IgD-negative memory B cell (primary cell): ENCODE measurements at regions not wholly inside any gene's neighbourhood (a gene's known extent, or its start where the extent isn't known, plus 50 kb on each side); places are given as distances from the start of the nearest gene placed in this dataset.
"Not testable (repeated sequence)": the region's sequence is repeated elsewhere in the genome, so short reads cannot be mapped to it uniquely, and the experiment has no call there.

Source experiments
- H3K27ac Mint-ChIP-seq, 3 donors: one replicate each; pipeline ENCODE4 v1.8.0; 2020 to 2022; ENCODE audit warnings: mild to moderate bottlenecking in 3 of 3, mixed read lengths in 3 of 3, moderate library complexity in 1 of 3
- H3K27me3 Mint-ChIP-seq: one replicate; pipeline ENCODE4 v1.8.0; 2021; ENCODE audit warnings: mixed read lengths
- H3K36me3 Mint-ChIP-seq: one replicate; pipeline ENCODE4 v1.8.0; 2020; ENCODE audit warnings: mild to moderate bottlenecking, mixed read lengths
- H3K4me1 Mint-ChIP-seq, 3 donors: one replicate each; pipeline ENCODE4 v1.8.0; 2020 to 2022; ENCODE audit warnings: mixed read lengths in 3 of 3, mild to moderate bottlenecking in 1 of 3
- H3K4me3 Mint-ChIP-seq, 4 donors: one replicate each; pipeline ENCODE4 v1.8.0; 2020 to 2022; ENCODE audit warnings: mild to moderate bottlenecking in 4 of 4, mixed read lengths in 4 of 4, moderate library complexity in 3 of 4
- H3K9me3 Mint-ChIP-seq, 3 donors: one replicate each; pipeline ENCODE4 v1.8.0; 2020 to 2021; ENCODE audit warnings: mixed read lengths in 3 of 3, mild to moderate bottlenecking in 1 of 3

GRCh38 chr1:229129301-229130027 lies 141.4 kb upstream of the RAB4A start:
- Mint-ChIP-seq H3K4me3 (peak overlapping the region in 1 of 4 donors; percentile 65), H3K27ac (no peak overlapping the region), H3K27me3 (peaks cover 25% of the 10 kb centered on the region), H3K36me3 (no peaks in the 10 kb centered on the region), H3K4me1 (peaks cover 11 to 24% (median 19%) of the 10 kb centered on the region in 3 donors), H3K9me3 (peaks cover 0 to 9% (median 8%) of the 10 kb centered on the region in 3 donors)

GRCh38 chr1:229130028-229130668 lies 140.8 kb upstream of the RAB4A start:
- Mint-ChIP-seq H3K4me1 (peaks cover 11 to 24% (median 19%) of the 10 kb centered on the region in 3 donors), H3K4me3 (peak overlapping the region in 1 of 4 donors; percentile 49), H3K9me3 (peaks cover 0 to 12% (median 9%) of the 10 kb centered on the region in 3 donors), H3K36me3 (no peaks in the 10 kb centered on the region), H3K27me3 (peaks cover 25% of the 10 kb centered on the region), H3K27ac (no peak overlapping the region)

- Mint-ChIP-seq H3K27me3 (peaks cover 23% of the 10 kb centered on the region), H3K9me3 (peaks cover 2 to 20% (median 9%) of the 10 kb centered on the region in 3 donors), H3K4me1 (peaks cover 15 to 28% (median 21%) of the 10 kb centered on the region in 3 donors), H3K4me3 (peak overlapping the region in 1 of 4 donors; percentile 58), H3K36me3 (no peaks in the 10 kb centered on the region), H3K27ac (peak overlapping the region in 2 of 3 donors; percentile 2 to 13)
These were observed 139.4 kb upstream of the RAB4A start for GRCh38 chr1:229131243-229132105.

- Mint-ChIP-seq H3K4me3 (no peak overlapping the region), H3K9me3 (peaks cover 2 to 20% (median 9%) of the 10 kb centered on the region in 3 donors), H3K27ac (peak overlapping the region in 1 of 3 donors; percentile 2), H3K27me3 (peaks cover 23% of the 10 kb centered on the region), H3K36me3 (no peaks in the 10 kb centered on the region), H3K4me1 (peaks cover 20 to 33% (median 26%) of the 10 kb centered on the region in 3 donors)
These were observed 138.8 kb upstream of the RAB4A start for GRCh38 chr1:229132106-229132443.

GRCh38 chr1:229132706-229133105 lies 138.2 kb upstream of the RAB4A start:
- Mint-ChIP-seq H3K4me3 (no peak overlapping the region), H3K4me1 (peaks cover 25 to 36% (median 30%) of the 10 kb centered on the region in 3 donors), H3K27me3 (peaks cover 23% of the 10 kb centered on the region), H3K9me3 (peaks cover 2 to 20% (median 9%) of the 10 kb centered on the region in 3 donors), H3K36me3 (no peaks in the 10 kb centered on the region), H3K27ac (no peak overlapping the region)

GRCh38 chr1:229133151-229133550 lies 137.8 kb upstream of the RAB4A start:
- H3K27me3 Mint-ChIP-seq, result peaks cover 23% of the 10 kb centered on the region
- peaks cover 23 to 36% (median 31%) of the 10 kb centered on the region in 3 donors for H3K4me1 Mint-ChIP-seq
- H3K36me3 Mint-ChIP-seq, result no peaks in the 10 kb centered on the region

GRCh38 chr1:229133811-229134210 lies 137.1 kb upstream of the RAB4A start:
- peak overlapping the region in 1 of 4 donors; percentile 32 for H3K4me3 Mint-ChIP-seq
- H3K27ac Mint-ChIP-seq, result no peak overlapping the region
- H3K4me1 Mint-ChIP-seq, result peaks cover 19 to 36% (median 33%) of the 10 kb centered on the region in 3 donors
- peaks cover 2 to 20% (median 9%) of the 10 kb centered on the region in 3 donors for H3K9me3 Mint-ChIP-seq
- peaks cover 23% of the 10 kb centered on the region for H3K27me3 Mint-ChIP-seq
- H3K36me3 Mint-ChIP-seq, result no peaks in the 10 kb centered on the region

More at GRCh38 chr1:229133151-229133550, 137.8 kb upstream of the RAB4A start:
- no peak overlapping the region for H3K4me3 Mint-ChIP-seq
- H3K9me3 Mint-ChIP-seq, result peaks cover 2 to 20% (median 9%) of the 10 kb centered on the region in 3 donors
- no peak overlapping the region for H3K27ac Mint-ChIP-seq

- not testable (repeated sequence) for H3K27ac Mint-ChIP-seq
These were observed 136.3 kb upstream of the RAB4A start for GRCh38 chr1:229134381-229135217.

GRCh38 chr1:229135773-229136172 lies 135.1 kb upstream of the RAB4A start:
- no peaks in the 10 kb centered on the region for H3K36me3 Mint-ChIP-seq
- H3K27ac Mint-ChIP-seq, result no peak overlapping the region
- H3K27me3 Mint-ChIP-seq, result peaks cover 4% of the 10 kb centered on the region
- H3K4me3 Mint-ChIP-seq, result no peak overlapping the region
- peaks cover 24 to 34% (median 31%) of the 10 kb centered on the region in 3 donors for H3K4me1 Mint-ChIP-seq
- peaks cover 2 to 20% (median 9%) of the 10 kb centered on the region in 3 donors for H3K9me3 Mint-ChIP-seq

More at GRCh38 chr1:229134381-229135217, 136.3 kb upstream of the RAB4A start:
- Mint-ChIP-seq H3K9me3 (peaks cover 2 to 20% (median 9%) of the 10 kb centered on the region in 3 donors), H3K4me3 (peak overlapping the region in 1 of 4 donors; percentile 64), H3K4me1 (peaks cover 18 to 37% (median 33%) of the 10 kb centered on the region in 3 donors), H3K27me3 (peaks cover 16% of the 10 kb centered on the region)
- H3K36me3 Mint-ChIP-seq, result not testable (repeated sequence)

- Mint-ChIP-seq H3K4me1 (peaks cover 24 to 29% (median 28%) of the 10 kb centered on the region in 3 donors), H3K4me3 (peak overlapping the region in 1 of 4 donors; percentile 28)
These were observed 134.1 kb upstream of the RAB4A start for GRCh38 chr1:229136822-229137221.

GRCh38 chr1:229137271-229137670 lies 133.6 kb upstream of the RAB4A start:
- Mint-ChIP-seq H3K9me3 (peaks cover 2 to 20% (median 8%) of the 10 kb centered on the region in 3 donors), H3K27me3 (no peaks in the 10 kb centered on the region), H3K4me3 (peak overlapping the region in 1 of 4 donors; percentile 28), H3K27ac (no peak overlapping the region), H3K36me3 (no peaks in the 10 kb centered on the region), H3K4me1 (peaks cover 24 to 29% (median 28%) of the 10 kb centered on the region in 3 donors)

More at GRCh38 chr1:229136822-229137221, 134.1 kb upstream of the RAB4A start:
- H3K9me3 Mint-ChIP-seq, result peaks cover 2 to 20% (median 7%) of the 10 kb centered on the region in 3 donors
- H3K36me3 Mint-ChIP-seq, result no peaks in the 10 kb centered on the region
- H3K27ac Mint-ChIP-seq, result no peak overlapping the region
- no peaks in the 10 kb centered on the region for H3K27me3 Mint-ChIP-seq

GRCh38 chr1:229138058-229138457 lies 132.9 kb upstream of the RAB4A start:
- H3K4me3 Mint-ChIP-seq, result peak overlapping the region in 1 of 4 donors; percentile 7
- peaks cover 1% of the 10 kb centered on the region for H3K36me3 Mint-ChIP-seq
- no peaks in the 10 kb centered on the region for H3K27me3 Mint-ChIP-seq
- H3K27ac Mint-ChIP-seq, result no peak overlapping the region
- H3K9me3 Mint-ChIP-seq, result peaks cover 2 to 20% (median 9%) of the 10 kb centered on the region in 3 donors
- peaks cover 24 to 29% (median 28%) of the 10 kb centered on the region in 3 donors for H3K4me1 Mint-ChIP-seq

- H3K27ac Mint-ChIP-seq, result peak overlapping the region in 1 of 3 donors; percentile 14
- peaks cover 24 to 28% (median 28%) of the 10 kb centered on the region in 3 donors for H3K4me1 Mint-ChIP-seq
- peak overlapping the region in 3 of 4 donors; percentile 47 to 90 (median 63) for H3K4me3 Mint-ChIP-seq
- H3K9me3 Mint-ChIP-seq, result peaks cover 2 to 12% (median 3%) of the 10 kb centered on the region in 3 donors
- peaks cover 1% of the 10 kb centered on the region for H3K36me3 Mint-ChIP-seq
- H3K27me3 Mint-ChIP-seq, result no peaks in the 10 kb centered on the region
These were observed 131.4 kb upstream of the RAB4A start for GRCh38 chr1:229139331-229140118.
